ENCODE measurements at regions not wholly inside any gene's neighbourhood (a gene's known extent, or its start where the extent isn't known, plus 50 kb on each side); places are given as distances from the start of the nearest gene placed in this dataset.

DNA sequence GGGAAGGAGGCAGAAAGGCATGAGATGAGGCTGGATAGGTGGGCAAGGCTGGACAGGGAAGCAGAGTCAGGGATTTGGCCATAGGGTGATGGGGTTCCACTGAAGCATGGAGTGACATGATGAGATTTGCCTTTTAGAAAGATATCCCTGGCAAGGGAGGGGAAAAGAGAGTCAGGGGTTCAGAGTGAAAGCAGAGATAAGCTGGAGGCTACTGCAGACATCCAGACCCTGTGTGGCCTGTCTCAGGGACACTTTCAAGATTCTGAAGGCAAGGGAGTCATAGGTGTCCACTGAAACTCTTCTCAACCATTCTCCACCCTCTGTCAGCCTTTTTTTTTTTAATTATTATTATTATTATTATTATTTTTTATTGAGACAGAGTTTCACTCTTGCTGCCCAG, 94.0 kb upstream of the SPATA12 start:
- no peak overlapping the region for H3K27ac ChIP-seq (ENCODE audit: low read length)
- Mint-ChIP-seq H3K4me1 (no peaks in the 10 kb centered on the region), H3K27me3 (ENCODE audit: low read depth in 2 of 2) (no peaks in the 10 kb centered on the region), H3K4me3 (no peak overlapping the region), H3K27ac (no peak overlapping the region), H3K9me3 (peaks cover 0 to 3% of the 10 kb centered on the region in 2 donors), H3K36me3 (no peaks in the 10 kb centered on the region)
- TF ChIP-seq CTCF (IDR thresholded peaks at IDR 0.05), result no peak
- H3K9me3 ChIP-seq (ENCODE audit: control insufficient read depth, insufficient read depth, low read length), result no peaks in the 10 kb centered on the region
- intact Hi-C loops (cut with micrococcal nuclease), result loop anchor here (10.0 kb wide), 1 partner anchor 52 kb away; no protein-coding TSS in a partner anchor
- H3K4me1 ChIP-seq (ENCODE audit: control insufficient read depth, insufficient read depth, low read length), result no peaks in the 10 kb centered on the region
- H3K4me3 ChIP-seq (ENCODE audit: low read length), result no peak overlapping the region
- H3K27me3 ChIP-seq (ENCODE audit: control insufficient read depth, insufficient read depth, low read length), result no peaks in the 10 kb centered on the region
- DNase-seq (no peak), ATAC-seq (no peak)
- no peaks in the 10 kb centered on the region for H3K36me3 ChIP-seq (ENCODE audit: control insufficient read depth, insufficient read depth, low read length)

- Histone ChIP-seq H3K36me3 (ENCODE audit: control insufficient read depth, insufficient read depth, low read length) (no peaks in the 10 kb centered on the region), H3K27me3 (ENCODE audit: control insufficient read depth, insufficient read depth, low read length) (no peaks in the 10 kb centered on the region), H3K4me1 (ENCODE audit: control insufficient read depth, insufficient read depth, low read length) (no peaks in the 10 kb centered on the region), H3K27ac (ENCODE audit: low read length) (no peak overlapping the region), H3K4me3 (ENCODE audit: low read length) (no peak overlapping the region), H3K9me3 (ENCODE audit: control insufficient read depth, insufficient read depth, low read length) (no peaks in the 10 kb centered on the region)
- ATAC-seq (no peak), DNase-seq (no peak)
- Mint-ChIP-seq H3K36me3 (no peaks in the 10 kb centered on the region), H3K4me1 (no peaks in the 10 kb centered on the region), H3K27ac (no peak overlapping the region), H3K27me3 (ENCODE audit: low read depth in 2 of 2) (no peaks in the 10 kb centered on the region), H3K4me3 (no peak overlapping the region), H3K9me3 (peaks cover 0 to 3% of the 10 kb centered on the region in 2 donors)
- intact Hi-C loops (cut with micrococcal nuclease), result loop anchor here (10.0 kb wide), 1 partner anchor 51 kb away; no protein-coding TSS in a partner anchor
- no peak for TF ChIP-seq CTCF (IDR thresholded peaks at IDR 0.05)
- 100% methylated on average over 1 of the region's 1 CpG for WGBS (ENCODE audit: insufficient coverage)
These were observed 94.4 kb upstream of the SPATA12 start for GRCh38 chr3:56966104-56966503.

DNA sequence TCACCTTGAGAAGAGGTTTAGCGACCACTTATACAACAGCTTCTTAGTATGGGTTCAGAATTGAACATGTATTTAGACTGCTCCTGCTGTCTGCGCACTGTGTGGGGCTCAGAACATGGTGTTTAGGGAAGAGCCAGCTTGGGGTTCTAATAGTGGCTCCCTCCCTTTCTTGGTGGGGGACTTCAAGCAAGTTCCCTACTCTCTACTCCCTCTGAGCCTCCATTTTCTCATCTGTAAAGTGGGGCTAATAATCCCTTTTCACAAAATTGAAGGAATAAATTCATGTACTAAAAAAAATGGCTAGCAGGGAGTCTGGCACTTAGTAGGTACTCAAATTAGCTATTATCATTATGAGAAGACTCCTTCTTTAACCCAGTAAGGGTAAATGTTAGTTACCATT, 97.5 kb upstream of the SPATA12 start:
- no peak for DNase-seq
- Mint-ChIP-seq H3K4me3 (no peak overlapping the region), H3K4me1 (no peaks in the 10 kb centered on the region), H3K27me3 (ENCODE audit: low read depth in 2 of 2) (no peaks in the 10 kb centered on the region), H3K27ac (no peak overlapping the region), H3K36me3 (no peaks in the 10 kb centered on the region), H3K9me3 (peaks cover 0 to 3% of the 10 kb centered on the region in 2 donors)
- ATAC-seq, result no peak
- TF ChIP-seq CTCF (IDR thresholded peaks at IDR 0.05), result no peak
- WGBS (ENCODE audit: insufficient coverage), result 100% methylated on average over 2 of the region's 2 CpGs
- intact Hi-C loops (cut with micrococcal nuclease), result loop anchor here (10.0 kb wide), 1 partner anchor 48 kb away; no protein-coding TSS in a partner anchor
- H3K27ac ChIP-seq (ENCODE audit: low read length), result no peak overlapping the region
- H3K4me3 ChIP-seq (ENCODE audit: low read length), result no peak overlapping the region
- no peaks in the 10 kb centered on the region for H3K4me1 ChIP-seq (ENCODE audit: control insufficient read depth, insufficient read depth, low read length)
- no peaks in the 10 kb centered on the region for H3K27me3 ChIP-seq (ENCODE audit: control insufficient read depth, insufficient read depth, low read length)
- H3K9me3 ChIP-seq (ENCODE audit: control insufficient read depth, insufficient read depth, low read length), result no peaks in the 10 kb centered on the region
- H3K36me3 ChIP-seq (ENCODE audit: control insufficient read depth, insufficient read depth, low read length), result no peaks in the 10 kb centered on the region

DNA sequence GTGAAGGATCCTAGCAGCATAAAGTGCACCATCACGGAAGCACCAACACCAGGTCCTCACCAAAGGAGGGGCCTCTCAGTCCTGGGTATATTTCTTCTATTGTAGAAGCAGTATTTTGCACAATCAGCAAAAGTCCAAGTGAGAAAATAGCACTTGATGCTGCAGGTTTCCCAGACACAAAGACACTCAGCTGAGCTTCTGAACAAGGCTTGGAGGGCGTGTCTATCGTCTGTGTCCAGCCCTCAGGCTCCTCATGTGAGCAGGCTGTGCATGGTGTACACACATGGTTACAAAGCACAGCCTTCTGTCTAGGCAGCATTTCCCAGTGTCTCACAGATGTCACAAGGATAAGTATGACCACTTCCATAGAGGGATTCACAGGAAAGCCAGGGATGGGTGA, 98.3 kb upstream of the SPATA12 start:
- TF ChIP-seq CTCF (IDR thresholded peaks at IDR 0.05), result no peak
- Histone ChIP-seq H3K27ac (ENCODE audit: low read length) (no peak overlapping the region), H3K9me3 (ENCODE audit: control insufficient read depth, insufficient read depth, low read length) (no peaks in the 10 kb centered on the region), H3K27me3 (ENCODE audit: control insufficient read depth, insufficient read depth, low read length) (no peaks in the 10 kb centered on the region), H3K36me3 (ENCODE audit: control insufficient read depth, insufficient read depth, low read length) (no peaks in the 10 kb centered on the region), H3K4me1 (ENCODE audit: control insufficient read depth, insufficient read depth, low read length) (no peaks in the 10 kb centered on the region), H3K4me3 (ENCODE audit: low read length) (no peak overlapping the region)
- DNase-seq (no peak), ATAC-seq (no peak)
- 93% methylated on average over 3 of the region's 3 CpGs for WGBS (ENCODE audit: insufficient coverage)
- no peak overlapping the region for H3K4me3 Mint-ChIP-seq
- no peaks in the 10 kb centered on the region for H3K27me3 Mint-ChIP-seq (ENCODE audit: low read depth in 2 of 2)
- intact Hi-C loops (cut with micrococcal nuclease), result loop anchor here (10.0 kb wide), 1 partner anchor 47 kb away; no protein-coding TSS in a partner anchor
- no peaks in the 10 kb centered on the region for H3K36me3 Mint-ChIP-seq
- peaks cover 0 to 3% of the 10 kb centered on the region in 2 donors for H3K9me3 Mint-ChIP-seq
- H3K27ac Mint-ChIP-seq, result no peak overlapping the region
- H3K4me1 Mint-ChIP-seq, result no peaks in the 10 kb centered on the region

Measured in natural killer cell (primary cell).